HT-29 (cell line): ENCODE measurements at regions not wholly inside any gene's neighbourhood (a gene's known extent, or its start where the extent isn't known, plus 50 kb on each side); places are given as distances from the start of the nearest gene placed in this dataset.

Experiments used
- DNase-seq: peaks from one replicate; pipeline ENCODE4 v3.0.0-alpha.2; 2015; ENCODE audit warnings: low spot score

GRCh38 chr5:152994033-152994680 lies 496.3 kb upstream of the GRIA1 start:
- no peak for DNase-seq

- DNase-seq: no peak
These were observed 495.2 kb upstream of the GRIA1 start for GRCh38 chr5:152995214-152995725.

GRCh38 chr5:153005711-153006110 lies 484.8 kb upstream of the GRIA1 start:
- DNase-seq: no peak

- DNase-seq: no peak
These were observed 483.8 kb upstream of the GRIA1 start for GRCh38 chr5:153006681-153007080.

GRCh38 chr5:153014194-153014593 lies 476.3 kb upstream of the GRIA1 start:
- DNase-seq: no peak

GRCh38 chr5:153018121-153018520 lies 472.3 kb upstream of the GRIA1 start:
- DNase-seq: no peak

GRCh38 chr5:153030755-153031725 lies 459.4 kb upstream of the GRIA1 start:
- no peak for DNase-seq

GRCh38 chr5:153039501-153039900 lies 451.0 kb upstream of the GRIA1 start:
- no peak for DNase-seq

- DNase-seq: no peak
These were observed 446.6 kb upstream of the GRIA1 start for GRCh38 chr5:153043886-153044285.

GRCh38 chr5:153050496-153051179 lies 439.8 kb upstream of the GRIA1 start:
- DNase-seq: no peak

GRCh38 chr5:153066281-153066680 lies 424.2 kb upstream of the GRIA1 start:
- no peak for DNase-seq

- no peak for DNase-seq
These were observed 422.6 kb upstream of the GRIA1 start for GRCh38 chr5:153067869-153068268.

GRCh38 chr5:153079396-153079795 lies 411.1 kb upstream of the GRIA1 start:
- no peak for DNase-seq

- DNase-seq: no peak
These were observed 409.5 kb upstream of the GRIA1 start for GRCh38 chr5:153080940-153081339.

GRCh38 chr5:153081385-153081784 lies 409.1 kb upstream of the GRIA1 start:
- DNase-seq: no peak

GRCh38 chr5:153084511-153084910 lies 406.0 kb upstream of the GRIA1 start:
- no peak for DNase-seq

- DNase-seq: no peak
These were observed 404.0 kb upstream of the GRIA1 start for GRCh38 chr5:153086486-153086885.

GRCh38 chr5:153088538-153088937 lies 401.9 kb upstream of the GRIA1 start:
- no peak for DNase-seq

GRCh38 chr5:153094333-153094732 lies 396.1 kb upstream of the GRIA1 start:
- no peak for DNase-seq

- no peak for DNase-seq
These were observed 394.1 kb upstream of the GRIA1 start for GRCh38 chr5:153096381-153096780.

- DNase-seq: no peak
These were observed 391.1 kb upstream of the GRIA1 start for GRCh38 chr5:153099328-153099727.
